H1 (cell line): ENCODE measurements at regions not wholly inside any gene's neighbourhood (a gene's known extent, or its start where the extent isn't known, plus 50 kb on each side); places are given as distances from the start of the nearest gene placed in this dataset.

Experiments used
- CHD2 ChIP-seq: IDR thresholded peaks from 2 replicates; pipeline ENCODE4 v1.6.1; 2012; ENCODE audit warnings: low read length, improper control_type of control experiment
- EP300 ChIP-seq, 2 experiments: IDR thresholded peaks; 1 replicate in 1 of 2; 2 replicates in 1 of 2; pipeline ENCODE4 v1.6.1; 2011 to 2012; ENCODE audit warnings: low read depth in 2 of 2, low read length in 2 of 2, mild to moderate bottlenecking in 2 of 2, borderline replicate concordance in 1 of 2, inconsistent platforms in 1 of 2, moderate library complexity in 1 of 2

DNA sequence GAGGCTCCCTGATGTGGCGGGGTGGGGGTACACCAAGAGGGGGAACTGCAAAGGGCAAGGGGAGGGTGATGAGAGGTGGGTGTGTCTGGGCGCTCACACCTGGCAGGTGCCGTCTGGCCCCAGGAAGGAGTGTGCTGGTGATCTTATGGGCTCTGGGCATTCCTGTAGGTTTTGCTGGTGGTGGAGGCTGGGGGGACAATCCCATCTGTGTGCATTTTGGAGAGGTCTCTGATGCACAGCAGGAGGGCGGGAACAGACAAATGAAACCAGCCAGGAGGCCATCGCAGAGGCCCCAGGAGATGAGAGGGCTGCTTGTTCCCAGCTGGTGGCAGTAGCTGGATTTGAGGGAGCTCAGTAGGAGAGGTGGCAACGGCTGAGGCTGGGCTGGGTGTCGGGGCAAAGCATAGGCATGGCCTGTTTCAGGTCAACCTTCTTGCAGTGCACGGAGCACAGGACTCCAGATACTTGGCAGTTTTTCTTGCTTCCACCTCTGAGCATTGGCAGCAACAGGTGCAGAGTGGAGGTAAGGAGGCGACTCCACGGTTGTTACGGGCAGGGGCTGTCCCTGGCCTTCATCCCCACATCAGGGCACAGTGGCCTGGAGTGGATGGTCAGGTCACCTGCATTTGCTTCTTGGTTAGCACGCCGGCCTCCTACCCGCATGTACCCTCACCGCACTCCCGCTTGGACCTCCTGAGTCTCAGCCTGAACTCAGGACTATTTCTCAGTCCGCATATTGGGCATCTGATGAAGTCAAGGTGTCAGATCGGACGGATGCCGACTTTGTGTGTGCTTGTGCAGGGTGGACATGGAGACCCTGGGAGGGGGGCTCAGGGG is 194.2 kb upstream of the HDAC4 start (continued):
- TF ChIP-seq EP300 (IDR thresholded peaks at IDR 0.05; ENCODE audit: borderline replicate concordance in 1 of 2, low read depth in 2 of 2, low read length in 2 of 2) (no peak), CHD2 (no peak)
